ENCODE measurements at regions not wholly inside any gene's neighbourhood (a gene's known extent, or its start where the extent isn't known, plus 50 kb on each side); places are given as distances from the start of the nearest gene placed in this dataset.
"Not testable (repeated sequence)": the region's sequence is repeated elsewhere in the genome, so short reads cannot be mapped to it uniquely, and the experiment has no call there.

- WGBS, 4 donors = 60 to 64% (median 62%) methylated on average over 2 of the region's 2 CpGs
- Histone ChIP-seq H3K27ac (no peak overlapping the region), H3K9me3 (peaks cover 0 to 33% (median 15%) of the 10 kb centered on the region in 12 donors), H3K27me3 (no peaks in the 10 kb centered on the region), H3K36me3 (no peaks in the 10 kb centered on the region), H3K4me1 (no peaks in the 10 kb centered on the region), H3K4me3 (no peak overlapping the region)
- ATAC-seq (no peak), DNase-seq (no peak)
- TF ChIP-seq, protein P1, sequence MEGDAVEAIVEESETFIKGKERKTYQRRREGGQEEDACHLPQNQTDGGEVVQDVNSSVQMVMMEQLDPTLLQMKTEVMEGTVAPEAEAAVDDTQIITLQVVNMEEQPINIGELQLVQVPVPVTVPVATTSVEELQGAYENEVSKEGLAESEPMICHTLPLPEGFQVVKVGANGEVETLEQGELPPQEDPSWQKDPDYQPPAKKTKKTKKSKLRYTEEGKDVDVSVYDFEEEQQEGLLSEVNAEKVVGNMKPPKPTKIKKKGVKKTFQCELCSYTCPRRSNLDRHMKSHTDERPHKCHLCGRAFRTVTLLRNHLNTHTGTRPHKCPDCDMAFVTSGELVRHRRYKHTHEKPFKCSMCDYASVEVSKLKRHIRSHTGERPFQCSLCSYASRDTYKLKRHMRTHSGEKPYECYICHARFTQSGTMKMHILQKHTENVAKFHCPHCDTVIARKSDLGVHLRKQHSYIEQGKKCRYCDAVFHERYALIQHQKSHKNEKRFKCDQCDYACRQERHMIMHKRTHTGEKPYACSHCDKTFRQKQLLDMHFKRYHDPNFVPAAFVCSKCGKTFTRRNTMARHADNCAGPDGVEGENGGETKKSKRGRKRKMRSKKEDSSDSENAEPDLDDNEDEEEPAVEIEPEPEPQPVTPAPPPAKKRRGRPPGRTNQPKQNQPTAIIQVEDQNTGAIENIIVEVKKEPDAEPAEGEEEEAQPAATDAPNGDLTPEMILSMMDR (IDR thresholded peaks at IDR 0.05) = no peak
- TF ChIP-seq POLR2A (IDR thresholded peaks at IDR 0.05) = no peak
- intact Hi-C loops (cut with DNase I) = no loop called here
These were observed 445.3 kb upstream of the TOM1L1 start for GRCh38 chr17:54455251-54455868.

GRCh38 chr17:54465443-54465842, 435.2 kb upstream of the TOM1L1 start:
- ATAC-seq, H3K4me1 ChIP-seq, H3K27me3 ChIP-seq, H3K36me3 ChIP-seq, H3K9me3 ChIP-seq, H3K4me3 ChIP-seq, H3K27ac ChIP-seq, DNase-seq: not testable (repeated sequence)
- 42 to 77% (median 60%) methylated on average over 3 of the region's 3 CpGs for WGBS, 4 donors
- intact Hi-C loops (cut with DNase I) = loop anchor here in 1 of 10 donors (10.0 kb wide), 1 partner anchor 89 kb away; no protein-coding TSS in a partner anchor

- no peak overlapping the region for H3K27ac ChIP-seq
- no peaks in the 10 kb centered on the region for H3K4me1 ChIP-seq
- 64 to 73% (median 69%) methylated on average over 1 of the region's 1 CpG for WGBS, 4 donors
- TF ChIP-seq POLR2A (IDR thresholded peaks at IDR 0.05) = no peak
- TF ChIP-seq, protein P1 (IDR thresholded peaks at IDR 0.05) = no peak
- intact Hi-C loops (cut with DNase I) = loop anchor here in 1 of 10 donors (10.0 kb wide), 1 partner anchor 88 kb away; no protein-coding TSS in a partner anchor
- no peak for DNase-seq
- H3K4me3 ChIP-seq = no peak overlapping the region
- no peak for ATAC-seq
- H3K36me3 ChIP-seq = no peaks in the 10 kb centered on the region
- H3K27me3 ChIP-seq = no peaks in the 10 kb centered on the region
- no peaks in the 10 kb centered on the region for H3K9me3 ChIP-seq
These were observed 433.8 kb upstream of the TOM1L1 start for GRCh38 chr17:54466875-54467274.

DNA sequence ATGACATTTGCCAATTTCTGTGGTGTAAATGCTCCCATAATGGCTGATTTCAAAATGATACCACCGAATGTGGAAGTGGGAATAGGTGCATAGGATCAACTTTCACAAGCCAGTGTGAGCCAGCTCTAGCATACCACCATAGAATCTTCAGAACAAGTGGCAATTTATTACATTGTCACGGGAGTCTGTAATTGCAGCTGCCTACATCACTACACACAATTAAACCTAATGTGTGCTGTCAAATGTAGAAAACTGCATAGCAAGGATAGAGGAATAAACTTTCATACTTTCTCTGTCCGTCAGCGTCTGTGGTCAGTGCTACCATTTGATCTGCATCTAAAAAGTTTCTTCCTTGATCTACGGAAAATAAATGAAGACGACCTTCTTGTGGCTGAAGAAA, 417.8 kb upstream of the TOM1L1 start:
- Histone ChIP-seq H3K36me3 (no peaks in the 10 kb centered on the region), H3K4me3 (no peak overlapping the region), H3K27me3 (no peaks in the 10 kb centered on the region), H3K9me3 (no peaks in the 10 kb centered on the region), H3K4me1 (no peaks in the 10 kb centered on the region), H3K27ac (no peak overlapping the region)
- intact Hi-C loops (cut with DNase I) = no loop called here
- no peak for DNase-seq
- TF ChIP-seq POLR2A (IDR thresholded peaks at IDR 0.05) = no peak
- TF ChIP-seq, protein P1 (IDR thresholded peaks at IDR 0.05) = no peak
- ATAC-seq = no peak
- 74 to 81% (median 80%) methylated on average over 6 of the region's 6 CpGs for WGBS, 4 donors

GRCh38 chr17:54493691-54494090, 407.0 kb upstream of the TOM1L1 start:
- H3K27ac ChIP-seq = no peak overlapping the region
- no peaks in the 10 kb centered on the region for H3K4me1 ChIP-seq
- intact Hi-C loops (cut with DNase I) = no loop called here
- no peaks in the 10 kb centered on the region for H3K27me3 ChIP-seq
- ATAC-seq (no peak), DNase-seq (no peak)
- no peak for TF ChIP-seq POLR2A (IDR thresholded peaks at IDR 0.05)
- TF ChIP-seq, protein P1 (IDR thresholded peaks at IDR 0.05) = no peak
- no peaks in the 10 kb centered on the region for H3K9me3 ChIP-seq
- no peak overlapping the region for H3K4me3 ChIP-seq
- H3K36me3 ChIP-seq = no peaks in the 10 kb centered on the region

All from heart left ventricle (tissue), 16 donors.